Activated T-helper 17 cell treated with anti-CD3 and anti-CD28 coated beads, Interleukin-2, amount 50 U/mL, for 72 hours (primary cell): ENCODE measurements at regions not wholly inside any gene's neighbourhood (a gene's known extent, or its start where the extent isn't known, plus 50 kb on each side); places are given as distances from the start of the nearest gene placed in this dataset.
"Not testable (repeated sequence)": the region's sequence is repeated elsewhere in the genome, so short reads cannot be mapped to it uniquely, and the experiment has no call there.

Experiments
- ATAC-seq: fragments of 150-1000 bp; cut with Tn5 transposase; replicated peaks from 2 replicates; pipeline ENCODE4 v1.10.0; 2021; ENCODE audit warnings: mild to moderate bottlenecking, moderate library complexity
- H3K27ac Mint-ChIP-seq: one replicate; pipeline ENCODE4 v1.8.0; 2022; ENCODE audit warnings: mixed read lengths
- H3K27me3 Mint-ChIP-seq: one replicate; pipeline ENCODE4 v1.8.0; 2022; ENCODE audit warnings: mixed read lengths
- H3K36me3 Mint-ChIP-seq: one replicate; pipeline ENCODE4 v1.8.0; 2022; ENCODE audit warnings: low read depth, mild to moderate bottlenecking, mixed read lengths
- H3K4me1 Mint-ChIP-seq: one replicate; pipeline ENCODE4 v1.8.0; 2022; ENCODE audit warnings: mixed read lengths
- H3K4me3 Mint-ChIP-seq: one replicate; pipeline ENCODE4 v1.8.0; 2022; ENCODE audit warnings: mild to moderate bottlenecking, mixed read lengths
- H3K9me3 Mint-ChIP-seq: one replicate; pipeline ENCODE4 v1.8.0; 2022; ENCODE audit warnings: mixed read lengths

GRCh38 chr12:75702477-75703093 is 191.2 kb upstream of the KRR1 start:
- H3K27ac Mint-ChIP-seq = no peak overlapping the region

GRCh38 chr12:75701859-75702258 is 190.4 kb upstream of the KRR1 start:
- H3K27me3 Mint-ChIP-seq = no peaks in the 10 kb centered on the region
- no peak overlapping the region for H3K27ac Mint-ChIP-seq
- ATAC-seq = no peak
- H3K4me1 Mint-ChIP-seq = peaks cover 4% of the 10 kb centered on the region
- H3K36me3 Mint-ChIP-seq = no peaks in the 10 kb centered on the region
- H3K9me3 Mint-ChIP-seq = no peaks in the 10 kb centered on the region
- H3K4me3 Mint-ChIP-seq = peak overlapping the region; percentile 48

More at GRCh38 chr12:75702477-75703093, 191.2 kb upstream of the KRR1 start:
- no peak for ATAC-seq
- Mint-ChIP-seq H3K4me1 (peaks cover 4% of the 10 kb centered on the region), H3K36me3 (no peaks in the 10 kb centered on the region), H3K4me3 (peak overlapping the region; percentile 48), H3K27me3 (no peaks in the 10 kb centered on the region), H3K9me3 (no peaks in the 10 kb centered on the region)

GRCh38 chr12:75699728-75700496 is 188.5 kb upstream of the KRR1 start:
- H3K4me3 Mint-ChIP-seq = no peak overlapping the region
- H3K27me3 Mint-ChIP-seq = no peaks in the 10 kb centered on the region
- H3K27ac Mint-ChIP-seq = no peak overlapping the region
- H3K9me3 Mint-ChIP-seq = no peaks in the 10 kb centered on the region
- H3K4me1 Mint-ChIP-seq = peaks cover 4% of the 10 kb centered on the region
- no peak for ATAC-seq
- H3K36me3 Mint-ChIP-seq = no peaks in the 10 kb centered on the region

- H3K27ac Mint-ChIP-seq = no peak overlapping the region
- no peaks in the 10 kb centered on the region for H3K9me3 Mint-ChIP-seq
- H3K27me3 Mint-ChIP-seq = no peaks in the 10 kb centered on the region
- no peak overlapping the region for H3K4me3 Mint-ChIP-seq
- peaks cover 4% of the 10 kb centered on the region for H3K4me1 Mint-ChIP-seq
- no peak for ATAC-seq
- H3K36me3 Mint-ChIP-seq = no peaks in the 10 kb centered on the region
Measured at GRCh38 chr12:75699251-75699650, 187.8 kb upstream of the KRR1 start.

GRCh38 chr12:75698052-75698451 is 186.6 kb upstream of the KRR1 start:
- Mint-ChIP-seq H3K9me3 (no peaks in the 10 kb centered on the region), H3K4me3 (no peak overlapping the region), H3K27ac (no peak overlapping the region), H3K4me1 (peaks cover 4% of the 10 kb centered on the region), H3K27me3 (no peaks in the 10 kb centered on the region), H3K36me3 (no peaks in the 10 kb centered on the region)
- ATAC-seq = no peak

- Mint-ChIP-seq H3K4me1 (no peaks in the 10 kb centered on the region), H3K27ac (no peak overlapping the region), H3K9me3 (no peaks in the 10 kb centered on the region), H3K27me3 (no peaks in the 10 kb centered on the region), H3K4me3 (no peak overlapping the region), H3K36me3 (no peaks in the 10 kb centered on the region)
- ATAC-seq = no peak
Measured at GRCh38 chr12:75695926-75696325, 184.5 kb upstream of the KRR1 start.

GRCh38 chr12:75694534-75695268 is 183.3 kb upstream of the KRR1 start:
- ATAC-seq = peak; percentile 12

GRCh38 chr12:75692876-75693275 is 181.5 kb upstream of the KRR1 start:
- Mint-ChIP-seq H3K27me3 (no peaks in the 10 kb centered on the region), H3K36me3 (no peaks in the 10 kb centered on the region), H3K27ac (no peak overlapping the region), H3K4me1 (no peaks in the 10 kb centered on the region), H3K4me3 (no peak overlapping the region), H3K9me3 (no peaks in the 10 kb centered on the region)
- ATAC-seq = no peak

More at GRCh38 chr12:75694534-75695268, 183.3 kb upstream of the KRR1 start:
- Mint-ChIP-seq H3K4me3 (no peak overlapping the region), H3K4me1 (no peaks in the 10 kb centered on the region), H3K27me3 (no peaks in the 10 kb centered on the region), H3K36me3 (no peaks in the 10 kb centered on the region), H3K9me3 (no peaks in the 10 kb centered on the region), H3K27ac (no peak overlapping the region)

GRCh38 chr12:75690296-75690955 is 179.0 kb upstream of the KRR1 start:
- Mint-ChIP-seq H3K4me1 (no peaks in the 10 kb centered on the region), H3K4me3 (no peak overlapping the region), H3K27me3 (no peaks in the 10 kb centered on the region), H3K27ac (no peak overlapping the region), H3K36me3 (no peaks in the 10 kb centered on the region), H3K9me3 (no peaks in the 10 kb centered on the region)
- ATAC-seq = no peak

GRCh38 chr12:75686233-75686632 is 174.8 kb upstream of the KRR1 start:
- not testable (repeated sequence) for H3K4me3 Mint-ChIP-seq, H3K27me3 Mint-ChIP-seq, H3K27ac Mint-ChIP-seq, ATAC-seq, H3K9me3 Mint-ChIP-seq, H3K4me1 Mint-ChIP-seq, H3K36me3 Mint-ChIP-seq

- Mint-ChIP-seq H3K4me1 (peaks cover 7% of the 10 kb centered on the region), H3K27me3 (no peaks in the 10 kb centered on the region), H3K27ac (no peak overlapping the region), H3K36me3 (no peaks in the 10 kb centered on the region), H3K9me3 (no peaks in the 10 kb centered on the region), H3K4me3 (no peak overlapping the region)
- ATAC-seq = no peak
Measured at GRCh38 chr12:75685617-75686225, 174.3 kb upstream of the KRR1 start.

GRCh38 chr12:75684678-75685616 is 173.5 kb upstream of the KRR1 start:
- ATAC-seq = peak; percentile 76
- no peak overlapping the region for H3K4me3 Mint-ChIP-seq
- H3K27ac Mint-ChIP-seq = peak overlapping the region; percentile 49
- H3K36me3 Mint-ChIP-seq = no peaks in the 10 kb centered on the region
- no peaks in the 10 kb centered on the region for H3K27me3 Mint-ChIP-seq
- H3K4me1 Mint-ChIP-seq = peaks cover 7% of the 10 kb centered on the region
- H3K9me3 Mint-ChIP-seq = no peaks in the 10 kb centered on the region

GRCh38 chr12:75683995-75684586 is 172.7 kb upstream of the KRR1 start:
- not testable (repeated sequence) for ATAC-seq, H3K27me3 Mint-ChIP-seq, H3K36me3 Mint-ChIP-seq, H3K4me3 Mint-ChIP-seq, H3K9me3 Mint-ChIP-seq, H3K4me1 Mint-ChIP-seq
- peak overlapping the region; percentile 49 for H3K27ac Mint-ChIP-seq
